ENCODE measurements at regions not wholly inside any gene's neighbourhood (a gene's known extent, or its start where the extent isn't known, plus 50 kb on each side); places are given as distances from the start of the nearest gene placed in this dataset.

- no peaks in the 10 kb centered on the region for H3K9me3 ChIP-seq (ENCODE audit: control insufficient read depth in 2 of 2, low read length in 2 of 2)
- H3K9ac ChIP-seq (ENCODE audit: low read length in 2 of 2), result no peak overlapping the region
- no peaks in the 10 kb centered on the region for H3K27me3 ChIP-seq (ENCODE audit: control insufficient read depth in 1 of 2, insufficient read depth in 2 of 2, low read length in 2 of 2)
- no peaks in the 10 kb centered on the region for H3K36me3 ChIP-seq (ENCODE audit: control insufficient read depth in 2 of 2, insufficient read depth in 2 of 2, low read length in 2 of 2)
- H3K27ac ChIP-seq (ENCODE audit: low read length), result no peak overlapping the region
- H3K4me1 ChIP-seq (ENCODE audit: control insufficient read depth, insufficient read depth, low read length), result no peaks in the 10 kb centered on the region
- no peak overlapping the region for H3K4me3 ChIP-seq (ENCODE audit: low read length in 2 of 2)
These were observed 557.2 kb downstream of the NR2F2 start for GRCh38 chr15:96887730-96888129.

GRCh38 chr15:96888764-96889163 is 558.3 kb downstream of the NR2F2 start:
- no peaks in the 10 kb centered on the region for H3K4me1 ChIP-seq (ENCODE audit: control insufficient read depth, insufficient read depth, low read length)
- no peaks in the 10 kb centered on the region for H3K9me3 ChIP-seq (ENCODE audit: control insufficient read depth in 2 of 2, low read length in 2 of 2)
- no peaks in the 10 kb centered on the region for H3K27me3 ChIP-seq (ENCODE audit: control insufficient read depth in 1 of 2, insufficient read depth in 2 of 2, low read length in 2 of 2)
- no peak overlapping the region for H3K9ac ChIP-seq (ENCODE audit: low read length in 2 of 2)
- no peak overlapping the region for H3K4me3 ChIP-seq (ENCODE audit: low read length in 2 of 2)
- H3K36me3 ChIP-seq (ENCODE audit: control insufficient read depth in 2 of 2, insufficient read depth in 2 of 2, low read length in 2 of 2), result no peaks in the 10 kb centered on the region
- no peak overlapping the region for H3K27ac ChIP-seq (ENCODE audit: low read length)

GRCh38 chr15:96889734-96890480 is 559.4 kb downstream of the NR2F2 start:
- no peaks in the 10 kb centered on the region for H3K27me3 ChIP-seq (ENCODE audit: control insufficient read depth in 1 of 2, insufficient read depth in 2 of 2, low read length in 2 of 2)
- H3K4me1 ChIP-seq (ENCODE audit: control insufficient read depth, insufficient read depth, low read length), result no peaks in the 10 kb centered on the region
- H3K9me3 ChIP-seq (ENCODE audit: control insufficient read depth in 2 of 2, low read length in 2 of 2), result no peaks in the 10 kb centered on the region
- peak overlapping the region; percentile 77 for H3K4me3 ChIP-seq (ENCODE audit: low read length in 2 of 2)
- H3K9ac ChIP-seq (ENCODE audit: low read length in 2 of 2), result peak overlapping the region; percentile 60 to 62
- H3K36me3 ChIP-seq (ENCODE audit: control insufficient read depth in 2 of 2, insufficient read depth in 2 of 2, low read length in 2 of 2), result no peaks in the 10 kb centered on the region
- H3K27ac ChIP-seq (ENCODE audit: low read length), result peak overlapping the region; percentile 69

- Histone ChIP-seq H3K9ac (ENCODE audit: low read length in 2 of 2) (peak overlapping the region; percentile 1 to 16), H3K4me3 (ENCODE audit: low read length in 2 of 2) (peak overlapping the region; percentile 50 to 77), H3K9me3 (ENCODE audit: control insufficient read depth in 2 of 2, low read length in 2 of 2) (no peaks in the 10 kb centered on the region), H3K36me3 (ENCODE audit: control insufficient read depth in 2 of 2, insufficient read depth in 2 of 2, low read length in 2 of 2) (no peaks in the 10 kb centered on the region), H3K27ac (ENCODE audit: low read length) (peak overlapping the region; percentile 69), H3K27me3 (ENCODE audit: control insufficient read depth in 1 of 2, insufficient read depth in 2 of 2, low read length in 2 of 2) (no peaks in the 10 kb centered on the region), H3K4me1 (ENCODE audit: control insufficient read depth, insufficient read depth, low read length) (no peaks in the 10 kb centered on the region)
These were observed 560.5 kb downstream of the NR2F2 start for GRCh38 chr15:96891046-96891445.

- Histone ChIP-seq H3K27ac (ENCODE audit: low read length) (peak overlapping the region; percentile 19), H3K9ac (ENCODE audit: low read length in 2 of 2) (peak overlapping the region in 1 of 2 donors; percentile 14), H3K4me3 (ENCODE audit: low read length in 2 of 2) (peak overlapping the region in 1 of 2 donors; percentile 31)
These were observed 562.8 kb downstream of the NR2F2 start for GRCh38 chr15:96893159-96893906.

GRCh38 chr15:96894659-96895058 is 564.2 kb downstream of the NR2F2 start:
- no peak overlapping the region for H3K27ac ChIP-seq (ENCODE audit: low read length)
- H3K4me3 ChIP-seq (ENCODE audit: low read length in 2 of 2), result no peak overlapping the region
- no peaks in the 10 kb centered on the region for H3K36me3 ChIP-seq (ENCODE audit: control insufficient read depth in 2 of 2, insufficient read depth in 2 of 2, low read length in 2 of 2)
- no peaks in the 10 kb centered on the region for H3K9me3 ChIP-seq (ENCODE audit: control insufficient read depth in 2 of 2, low read length in 2 of 2)
- H3K4me1 ChIP-seq (ENCODE audit: control insufficient read depth, insufficient read depth, low read length), result no peaks in the 10 kb centered on the region
- H3K9ac ChIP-seq (ENCODE audit: low read length in 2 of 2), result no peak overlapping the region
- no peaks in the 10 kb centered on the region for H3K27me3 ChIP-seq (ENCODE audit: control insufficient read depth in 1 of 2, insufficient read depth in 2 of 2, low read length in 2 of 2)

More at GRCh38 chr15:96893159-96893906, 562.8 kb downstream of the NR2F2 start:
- Histone ChIP-seq H3K4me1 (ENCODE audit: control insufficient read depth, insufficient read depth, low read length) (no peaks in the 10 kb centered on the region), H3K9me3 (ENCODE audit: control insufficient read depth in 2 of 2, low read length in 2 of 2) (no peaks in the 10 kb centered on the region), H3K36me3 (ENCODE audit: control insufficient read depth in 2 of 2, insufficient read depth in 2 of 2, low read length in 2 of 2) (no peaks in the 10 kb centered on the region), H3K27me3 (ENCODE audit: control insufficient read depth in 1 of 2, insufficient read depth in 2 of 2, low read length in 2 of 2) (no peaks in the 10 kb centered on the region)

GRCh38 chr15:96896766-96897165 is 566.3 kb downstream of the NR2F2 start:
- H3K36me3 ChIP-seq (ENCODE audit: control insufficient read depth in 2 of 2, insufficient read depth in 2 of 2, low read length in 2 of 2), result no peaks in the 10 kb centered on the region
- no peak overlapping the region for H3K27ac ChIP-seq (ENCODE audit: low read length)
- no peaks in the 10 kb centered on the region for H3K9me3 ChIP-seq (ENCODE audit: control insufficient read depth in 2 of 2, low read length in 2 of 2)
- no peak overlapping the region for H3K9ac ChIP-seq (ENCODE audit: low read length in 2 of 2)
- H3K4me1 ChIP-seq (ENCODE audit: control insufficient read depth, insufficient read depth, low read length), result no peaks in the 10 kb centered on the region
- H3K27me3 ChIP-seq (ENCODE audit: control insufficient read depth in 1 of 2, insufficient read depth in 2 of 2, low read length in 2 of 2), result no peaks in the 10 kb centered on the region
- H3K4me3 ChIP-seq (ENCODE audit: low read length in 2 of 2), result no peak overlapping the region

GRCh38 chr15:96914081-96914480 is 583.6 kb downstream of the NR2F2 start:
- Histone ChIP-seq H3K4me1 (ENCODE audit: control insufficient read depth, insufficient read depth, low read length) (no peaks in the 10 kb centered on the region), H3K27ac (ENCODE audit: low read length) (no peak overlapping the region), H3K27me3 (ENCODE audit: control insufficient read depth in 1 of 2, insufficient read depth in 2 of 2, low read length in 2 of 2) (no peaks in the 10 kb centered on the region), H3K4me3 (ENCODE audit: low read length in 2 of 2) (no peak overlapping the region), H3K9me3 (ENCODE audit: control insufficient read depth in 2 of 2, low read length in 2 of 2) (peaks cover 10 to 15% of the 10 kb centered on the region in 2 donors), H3K9ac (ENCODE audit: low read length in 2 of 2) (no peak overlapping the region), H3K36me3 (ENCODE audit: control insufficient read depth in 2 of 2, insufficient read depth in 2 of 2, low read length in 2 of 2) (no peaks in the 10 kb centered on the region)

- H3K4me1 ChIP-seq (ENCODE audit: control insufficient read depth, insufficient read depth, low read length), result no peaks in the 10 kb centered on the region
- H3K36me3 ChIP-seq (ENCODE audit: control insufficient read depth in 2 of 2, insufficient read depth in 2 of 2, low read length in 2 of 2), result no peaks in the 10 kb centered on the region
- no peaks in the 10 kb centered on the region for H3K27me3 ChIP-seq (ENCODE audit: control insufficient read depth in 1 of 2, insufficient read depth in 2 of 2, low read length in 2 of 2)
- peaks cover 10 to 15% of the 10 kb centered on the region in 2 donors for H3K9me3 ChIP-seq (ENCODE audit: control insufficient read depth in 2 of 2, low read length in 2 of 2)
- no peak overlapping the region for H3K9ac ChIP-seq (ENCODE audit: low read length in 2 of 2)
- H3K27ac ChIP-seq (ENCODE audit: low read length), result no peak overlapping the region
- no peak overlapping the region for H3K4me3 ChIP-seq (ENCODE audit: low read length in 2 of 2)
These were observed 586.2 kb downstream of the NR2F2 start for GRCh38 chr15:96916750-96917149.

- no peaks in the 10 kb centered on the region for H3K27me3 ChIP-seq (ENCODE audit: control insufficient read depth in 1 of 2, insufficient read depth in 2 of 2, low read length in 2 of 2)
- no peaks in the 10 kb centered on the region for H3K4me1 ChIP-seq (ENCODE audit: control insufficient read depth, insufficient read depth, low read length)
- no peak overlapping the region for H3K4me3 ChIP-seq (ENCODE audit: low read length in 2 of 2)
- no peak overlapping the region for H3K27ac ChIP-seq (ENCODE audit: low read length)
- H3K9ac ChIP-seq (ENCODE audit: low read length in 2 of 2), result no peak overlapping the region
- no peaks in the 10 kb centered on the region for H3K36me3 ChIP-seq (ENCODE audit: control insufficient read depth in 2 of 2, insufficient read depth in 2 of 2, low read length in 2 of 2)
- no peaks in the 10 kb centered on the region for H3K9me3 ChIP-seq (ENCODE audit: control insufficient read depth in 2 of 2, low read length in 2 of 2)
These were observed 594.1 kb downstream of the NR2F2 start for GRCh38 chr15:96924570-96924969.
